OCI-LY3 (cell line): ENCODE measurements at regions not wholly inside any gene's neighbourhood (a gene's known extent, or its start where the extent isn't known, plus 50 kb on each side); places are given as distances from the start of the nearest gene placed in this dataset.

Source experiments
- EZH2phosphoT487 ChIP-seq: fragments of 200-600 bp; shearing (Covaris generic); IDR thresholded peaks from 2 replicates; pipeline ENCODE4 v1.6.1; 2018; ENCODE audit warnings: antibody characterized with exemption, mixed run types, low read depth
- TF ChIP-seq, protein P1 (sequence below): fragments of 200-600, 300-600 bp; sonication (generic); IDR thresholded peaks from 2 replicates; pipeline ENCODE4 v1.5.1; 2014; ENCODE audit warnings: antibody characterized with exemption, low read length, low read depth

DNA sequence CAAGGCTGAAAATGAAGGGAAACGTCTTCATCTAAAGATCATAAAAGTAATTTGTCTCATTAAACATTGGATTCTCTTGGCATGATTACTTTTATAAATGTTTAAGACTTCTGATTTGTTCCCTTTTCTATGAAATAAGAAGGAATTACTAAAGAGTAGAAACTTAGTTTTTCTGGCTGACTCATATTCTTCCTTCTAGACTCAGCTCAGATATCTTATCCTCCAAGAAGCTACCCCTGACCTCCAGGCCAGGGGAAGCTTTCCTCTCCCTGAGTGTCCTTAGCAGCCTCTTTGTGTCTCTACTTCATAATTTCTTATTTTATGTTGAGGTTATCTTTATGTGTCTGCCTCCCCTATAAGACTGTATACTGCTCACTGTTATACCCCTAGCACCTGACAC, 291.9 kb upstream of the STT3B start:
- TF ChIP-seq, protein P1, sequence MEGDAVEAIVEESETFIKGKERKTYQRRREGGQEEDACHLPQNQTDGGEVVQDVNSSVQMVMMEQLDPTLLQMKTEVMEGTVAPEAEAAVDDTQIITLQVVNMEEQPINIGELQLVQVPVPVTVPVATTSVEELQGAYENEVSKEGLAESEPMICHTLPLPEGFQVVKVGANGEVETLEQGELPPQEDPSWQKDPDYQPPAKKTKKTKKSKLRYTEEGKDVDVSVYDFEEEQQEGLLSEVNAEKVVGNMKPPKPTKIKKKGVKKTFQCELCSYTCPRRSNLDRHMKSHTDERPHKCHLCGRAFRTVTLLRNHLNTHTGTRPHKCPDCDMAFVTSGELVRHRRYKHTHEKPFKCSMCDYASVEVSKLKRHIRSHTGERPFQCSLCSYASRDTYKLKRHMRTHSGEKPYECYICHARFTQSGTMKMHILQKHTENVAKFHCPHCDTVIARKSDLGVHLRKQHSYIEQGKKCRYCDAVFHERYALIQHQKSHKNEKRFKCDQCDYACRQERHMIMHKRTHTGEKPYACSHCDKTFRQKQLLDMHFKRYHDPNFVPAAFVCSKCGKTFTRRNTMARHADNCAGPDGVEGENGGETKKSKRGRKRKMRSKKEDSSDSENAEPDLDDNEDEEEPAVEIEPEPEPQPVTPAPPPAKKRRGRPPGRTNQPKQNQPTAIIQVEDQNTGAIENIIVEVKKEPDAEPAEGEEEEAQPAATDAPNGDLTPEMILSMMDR: no peak
- no peak for TF ChIP-seq EZH2phosphoT487
